OCI-M2 (cell line): ENCODE measurements at regions not wholly inside any gene's neighbourhood (a gene's known extent, or its start where the extent isn't known, plus 50 kb on each side); places are given as distances from the start of the nearest gene placed in this dataset.
"Not testable (repeated sequence)": the region's sequence is repeated elsewhere in the genome, so short reads cannot be mapped to it uniquely, and the experiment has no call there.

Experiments
- DNase-seq: peaks from one replicate; lab custom pipeline; 2025; ENCODE audit not compliant: unreplicated experiment; lab: John Stamatoyannopoulos, UW

GRCh38 chr2:16226943-16227664 is 286.8 kb downstream of the MYCN start:
- no peak for DNase-seq

DNA sequence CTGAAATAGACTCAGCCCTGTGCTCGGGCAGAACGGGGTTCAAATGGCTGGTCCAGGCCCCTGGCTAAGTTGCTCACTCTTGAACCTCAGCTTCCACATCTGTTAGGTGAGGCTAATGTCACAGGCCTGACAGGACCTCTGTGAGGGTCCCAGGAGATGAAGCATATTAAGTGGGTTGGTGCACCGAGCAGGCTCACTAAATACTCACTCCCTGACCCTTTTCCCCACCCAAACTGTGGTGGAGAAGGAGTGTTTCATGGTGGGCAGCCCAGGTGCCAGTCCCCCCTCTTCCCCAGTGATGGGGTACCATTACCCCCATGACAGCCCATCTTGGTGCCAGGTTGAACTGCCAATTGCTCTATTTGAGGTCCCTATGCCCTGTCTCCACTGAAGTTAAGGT is 286.0 kb downstream of the MYCN start:
- DNase-seq, result no peak

GRCh38 chr2:16225545-16225944 is 285.2 kb downstream of the MYCN start:
- DNase-seq, result no peak

DNA sequence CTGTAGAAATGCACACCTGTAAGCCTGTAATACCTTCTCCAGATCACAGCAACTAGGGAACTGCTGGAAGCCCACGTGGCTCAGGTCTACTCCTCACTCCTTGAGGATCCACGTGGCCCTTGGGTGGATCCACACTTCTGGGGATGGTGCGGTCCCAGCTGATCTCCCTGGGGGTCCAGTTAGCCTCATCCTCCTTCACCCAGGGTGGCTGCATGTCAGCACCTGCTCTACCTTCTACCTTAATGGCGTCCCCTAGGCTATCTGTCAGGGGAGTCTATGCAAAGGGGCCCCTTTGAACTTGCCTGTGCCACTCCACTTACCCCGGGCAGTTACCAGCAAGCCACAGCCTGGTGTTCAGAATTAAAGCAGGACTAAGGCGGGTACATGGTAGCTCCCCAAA is 284.7 kb downstream of the MYCN start:
- no peak for DNase-seq

- no peak for DNase-seq
These were observed 284.1 kb downstream of the MYCN start for GRCh38 chr2:16224298-16225045.

DNA sequence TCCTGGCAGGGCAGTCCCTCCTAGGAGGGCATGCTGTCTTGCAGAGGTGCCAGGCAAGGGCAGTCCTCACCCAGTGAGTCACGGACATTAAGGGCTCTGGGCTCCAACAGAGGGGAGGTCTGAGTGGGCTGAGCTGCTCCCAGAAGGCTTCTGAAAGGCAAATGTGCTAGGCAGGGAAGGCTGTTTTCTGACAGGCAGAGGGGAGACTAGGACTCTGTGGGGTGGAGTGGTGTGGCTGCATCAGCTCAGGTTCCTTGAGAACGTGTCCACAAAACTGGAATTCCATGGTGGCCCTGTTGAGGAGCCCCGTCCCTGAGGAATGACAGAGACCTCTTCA is 283.5 kb downstream of the MYCN start:
- DNase-seq, result no peak

GRCh38 chr2:16223161-16223840 is 283.0 kb downstream of the MYCN start:
- DNase-seq, result no peak

- DNase-seq, result no peak
These were observed 282.0 kb downstream of the MYCN start for GRCh38 chr2:16222326-16222725.

DNA sequence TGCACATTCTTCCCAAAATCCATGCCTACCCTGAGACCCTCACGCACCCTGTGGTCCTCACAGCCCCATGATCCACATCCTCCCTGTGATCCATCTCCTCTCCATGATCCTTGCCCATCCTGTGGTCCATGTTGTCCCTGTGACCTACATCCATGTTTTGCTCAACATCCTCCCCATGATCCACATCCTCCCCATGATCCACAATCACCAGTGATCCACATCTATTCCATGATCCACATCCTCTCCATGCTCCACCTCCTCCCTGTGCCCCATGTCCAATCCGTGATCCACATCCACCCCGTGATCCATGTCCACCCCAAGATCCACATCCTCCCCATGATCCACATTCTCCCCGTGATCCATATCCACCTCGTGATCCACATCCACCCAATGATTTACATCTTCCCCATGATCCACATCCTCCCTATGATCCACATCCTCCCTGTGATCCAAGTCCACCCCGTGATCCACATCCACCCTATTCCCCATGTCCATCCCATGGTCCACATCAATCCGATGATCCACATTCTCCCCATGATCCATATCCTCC is 281.2 kb downstream of the MYCN start:
- no peak for DNase-seq

DNA sequence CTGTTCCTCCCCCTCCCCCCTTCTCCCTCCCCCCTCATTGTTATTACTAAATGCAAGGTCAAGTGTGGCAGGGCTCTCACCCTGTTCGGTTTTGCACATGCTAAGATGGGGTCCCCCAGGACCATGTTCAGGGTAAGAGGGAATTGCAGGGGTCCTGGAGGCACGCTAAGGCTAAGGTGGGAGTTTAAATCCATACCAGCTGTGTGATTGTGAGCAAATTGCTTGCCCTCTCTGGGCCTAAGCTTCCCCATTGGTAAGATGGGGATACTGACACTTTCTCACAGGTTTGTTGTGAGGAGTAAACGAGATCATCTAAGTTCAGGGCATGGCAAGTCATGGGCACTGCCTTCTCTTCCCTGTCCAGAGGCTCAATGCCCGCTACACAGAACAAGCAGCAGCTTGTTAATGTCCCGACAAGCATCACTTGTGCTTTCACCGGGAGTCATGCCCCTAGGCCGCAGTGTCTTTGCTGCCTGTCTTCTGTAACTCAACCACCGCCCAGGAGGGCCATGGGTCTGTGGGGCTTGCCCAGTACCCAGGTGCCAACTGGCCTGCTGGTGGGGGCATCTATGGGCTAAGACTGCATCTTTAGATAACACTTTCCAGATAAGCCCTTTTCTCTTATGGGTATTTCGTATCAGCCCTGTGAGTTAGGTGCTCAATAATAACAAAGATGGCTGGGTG is 279.1 kb downstream of the MYCN start:
- DNase-seq, result no peak

DNA sequence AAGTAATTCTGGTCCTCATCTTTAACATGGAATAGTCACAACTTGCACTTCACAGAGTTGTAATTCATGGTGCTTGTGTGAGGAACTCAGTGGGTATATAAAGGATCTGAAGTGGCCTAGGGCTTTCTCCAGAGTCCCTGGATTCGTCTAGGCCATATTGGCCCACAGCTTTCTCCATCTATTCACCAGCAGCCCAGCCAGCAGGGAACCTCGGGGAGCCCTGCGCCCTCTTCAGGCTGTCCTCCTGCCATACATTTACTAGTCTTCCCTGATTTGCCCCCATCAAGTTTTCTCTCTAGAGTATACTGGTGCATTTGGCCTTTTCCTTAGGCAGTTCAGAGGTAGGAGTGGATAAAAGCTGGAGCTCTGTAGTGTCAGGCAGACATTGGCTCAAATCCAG is 278.3 kb downstream of the MYCN start:
- DNase-seq, result no peak

DNA sequence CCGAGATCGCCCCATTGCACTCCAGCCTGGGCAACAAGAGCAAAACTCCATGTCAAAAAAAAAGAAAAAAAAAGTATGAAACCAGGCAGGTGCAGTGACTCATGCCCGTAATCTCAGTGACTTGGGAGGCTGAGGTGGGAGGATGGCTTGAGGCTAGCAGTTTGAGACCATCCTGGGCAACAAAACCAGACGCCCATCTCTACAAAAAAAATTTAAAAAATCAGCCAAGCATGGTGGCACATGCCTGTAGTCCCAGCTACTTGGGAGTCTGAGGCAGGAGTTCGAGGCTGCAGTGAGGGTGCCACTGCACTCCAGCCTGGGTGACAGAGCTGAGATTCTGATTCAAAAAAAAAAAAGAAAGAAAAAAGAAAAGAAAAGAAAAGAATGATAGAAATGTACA is 277.8 kb downstream of the MYCN start:
- no peak for DNase-seq

- DNase-seq, result not testable (repeated sequence)
These were observed 277.4 kb downstream of the MYCN start for GRCh38 chr2:16217741-16218140.

GRCh38 chr2:16217291-16217690 is 276.9 kb downstream of the MYCN start:
- no peak for DNase-seq

GRCh38 chr2:16216558-16216945 is 276.2 kb downstream of the MYCN start:
- no peak for DNase-seq

DNA sequence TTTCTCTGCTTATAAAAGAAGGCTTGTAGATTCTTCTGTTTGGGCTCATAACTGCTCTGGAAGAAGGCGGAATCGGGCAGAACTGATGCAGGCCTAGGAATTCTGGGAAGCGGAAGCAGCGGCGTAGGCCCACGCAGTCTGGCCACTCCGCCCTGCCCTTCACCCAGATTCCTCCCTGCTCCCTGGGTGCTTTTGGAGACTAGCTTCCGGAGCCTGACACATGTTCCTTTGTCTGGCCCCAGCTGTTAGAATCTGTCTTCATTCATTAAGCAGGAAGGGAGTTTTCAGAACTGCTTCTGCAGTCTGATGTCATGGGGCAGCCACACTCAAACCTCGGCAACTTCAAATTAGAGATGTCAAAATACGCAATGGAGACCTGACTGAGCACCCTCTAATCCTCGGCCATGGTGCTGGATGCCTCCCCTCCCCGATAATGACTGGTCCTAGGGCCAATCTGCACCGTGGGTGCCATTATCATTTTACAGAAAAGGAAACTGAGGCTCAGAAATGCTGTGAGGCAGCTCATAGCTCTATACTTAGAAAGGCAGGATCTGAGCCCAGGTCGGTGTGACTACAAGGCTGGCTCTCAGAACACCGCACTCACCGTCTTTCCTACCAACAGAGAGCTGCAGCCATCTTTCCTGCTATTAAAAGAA is 275.7 kb downstream of the MYCN start:
- no peak for DNase-seq

GRCh38 chr2:16214861-16215260 is 274.5 kb downstream of the MYCN start:
- DNase-seq, result no peak

DNA sequence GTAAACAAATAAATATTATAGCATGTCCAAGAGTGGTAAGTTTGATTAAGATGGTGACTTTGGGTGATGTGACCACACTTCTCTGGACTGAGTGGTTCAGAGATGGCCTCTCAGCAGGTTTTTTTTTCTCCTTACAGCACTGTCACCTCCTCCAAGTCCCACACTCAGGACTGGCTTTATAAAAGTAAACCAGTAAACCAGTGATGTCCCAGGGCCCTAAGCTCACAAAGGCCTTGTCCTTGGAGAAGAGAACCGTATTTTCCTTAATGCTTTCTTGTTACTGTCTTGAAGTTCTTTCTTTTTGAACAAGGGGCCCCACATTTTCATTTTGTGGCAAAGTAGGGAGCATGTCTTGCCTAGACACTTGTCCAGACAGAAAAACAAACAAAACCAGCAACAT is 274.0 kb downstream of the MYCN start:
- DNase-seq, result no peak

DNA sequence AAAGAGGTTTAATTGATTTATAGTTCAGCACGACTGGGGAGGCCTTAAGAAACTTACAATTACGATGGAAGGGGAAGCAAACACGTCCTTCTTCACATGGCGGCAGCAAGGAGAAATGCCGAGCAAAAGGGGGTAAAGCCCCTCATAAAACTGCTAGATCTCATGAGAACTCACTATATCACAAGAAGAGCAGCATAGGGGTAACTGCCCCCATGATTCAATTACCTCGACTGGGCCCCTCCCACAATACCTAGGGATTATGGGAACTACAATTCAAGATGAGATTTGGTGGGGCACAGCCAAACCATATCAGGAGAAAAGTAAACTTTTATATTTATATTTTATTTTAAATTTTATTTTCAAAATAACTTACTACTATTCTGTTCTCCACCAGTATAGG is 272.0 kb downstream of the MYCN start:
- DNase-seq, result no peak

DNA sequence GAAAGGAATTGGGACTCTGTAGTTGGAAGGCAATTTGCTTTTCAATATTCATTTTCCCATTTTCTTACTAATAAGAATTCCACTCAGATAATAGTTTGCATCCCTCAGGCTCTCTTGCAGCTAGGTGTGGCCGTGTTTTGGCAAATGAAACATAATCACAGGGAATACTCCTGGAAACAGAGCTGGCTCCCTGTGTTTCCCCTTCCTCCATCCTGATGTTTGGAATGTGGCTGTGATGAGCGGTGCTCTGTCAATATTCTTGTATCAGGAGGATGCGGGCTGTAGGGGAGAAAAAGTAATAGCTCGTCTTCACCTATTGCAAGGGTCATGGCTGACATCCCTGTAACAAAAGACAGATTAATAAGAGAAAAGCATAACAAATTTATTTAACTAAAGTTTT is 271.0 kb downstream of the MYCN start:
- no peak for DNase-seq

DNA sequence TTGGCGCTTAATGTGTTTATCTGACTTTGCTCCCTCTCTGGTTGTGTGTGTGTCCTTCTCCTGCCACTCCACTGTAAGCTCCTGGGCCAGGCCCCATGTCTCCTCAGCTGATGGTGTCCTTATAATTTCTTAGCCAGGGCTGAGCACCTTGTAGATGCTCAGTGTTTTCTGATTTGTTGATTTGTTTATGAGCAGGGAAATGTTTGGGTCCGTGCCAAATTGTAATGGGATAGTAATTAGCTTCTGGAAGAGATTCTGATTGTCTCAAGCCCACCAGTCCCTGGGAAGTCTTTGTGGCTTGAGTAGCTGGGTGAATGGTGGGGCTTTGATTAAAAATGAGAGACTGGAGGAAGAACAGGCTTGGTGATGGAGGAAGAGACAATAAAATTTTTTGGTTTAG is 270.5 kb downstream of the MYCN start:
- DNase-seq, result no peak
